ENCODE measurements at regions not wholly inside any gene's neighbourhood (a gene's known extent, or its start where the extent isn't known, plus 50 kb on each side); places are given as distances from the start of the nearest gene placed in this dataset.

DNA sequence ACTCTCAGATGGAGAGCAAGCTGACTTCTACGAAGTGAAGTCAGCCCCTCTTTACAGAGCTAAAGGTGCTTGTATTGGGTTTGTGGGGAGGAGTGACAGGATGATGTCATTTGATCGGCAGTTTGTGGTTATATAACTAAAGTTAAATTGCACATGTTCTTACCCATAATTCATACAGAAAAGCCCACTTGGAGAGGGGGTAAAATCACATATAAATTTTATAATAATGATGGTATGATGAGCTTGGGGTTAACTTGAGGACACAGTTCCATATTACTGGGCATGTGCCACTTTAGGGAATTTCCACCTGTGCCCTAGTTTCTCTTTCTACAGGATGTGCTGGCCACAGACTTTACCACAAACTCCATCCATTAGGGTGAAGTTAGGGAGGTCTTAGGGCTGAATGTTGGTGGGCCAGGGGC, 1178.6 kb upstream of the CDH9 start:
- no peak overlapping the region for H3K23ac ChIP-seq (ENCODE audit: low read length)
- DNase-seq, result no peak
- no peaks in the 10 kb centered on the region for H3K79me2 ChIP-seq (ENCODE audit: control insufficient read depth, insufficient read depth, low read length, poor library complexity)
- H2BK12ac ChIP-seq (ENCODE audit: low read length), result no peak overlapping the region
- H3K9ac ChIP-seq (ENCODE audit: low read length), result no peak overlapping the region
- H3K9me3 ChIP-seq (ENCODE audit: insufficient read depth, low read depth, low read length), result no peaks in the 10 kb centered on the region
- no peak overlapping the region for H3K4me2 ChIP-seq (ENCODE audit: low read length)
- WGBS (ENCODE audit: extremely low coverage, insufficient coverage, insufficient read length), result no CpG with 5 or more reads among the region's 2 CpGs
- no peaks in the 10 kb centered on the region for H3K36me3 ChIP-seq (ENCODE audit: control insufficient read depth in 1 of 2, insufficient read depth in 2 of 2, low read length in 2 of 2)
- no peak overlapping the region for H3K4ac ChIP-seq (ENCODE audit: low read depth, low read length)
- H2BK5ac ChIP-seq (ENCODE audit: low read depth, low read length, poor library complexity), result no peak overlapping the region
- H2AFZ ChIP-seq (ENCODE audit: insufficient read depth, low read length, poor library complexity), result no peak overlapping the region
- H3K18ac ChIP-seq (ENCODE audit: low read length), result no peak overlapping the region
- H3K14ac ChIP-seq (ENCODE audit: low read length), result no peak overlapping the region
- no peak overlapping the region for H4K91ac ChIP-seq (ENCODE audit: low read depth, low read length)
- no peak overlapping the region for H3K4me3 ChIP-seq (ENCODE audit: low read depth, low read length)
- no peaks in the 10 kb centered on the region for H3K4me1 ChIP-seq (ENCODE audit: control insufficient read depth in 1 of 2, insufficient read depth in 2 of 2, low read length in 2 of 2)
- no peak overlapping the region for H2AK5ac ChIP-seq (ENCODE audit: low read length)
- no peaks in the 10 kb centered on the region for H3K79me1 ChIP-seq (ENCODE audit: low read length)
- no peak overlapping the region for H4K12ac ChIP-seq (ENCODE audit: low read depth, low read length)
- no peak overlapping the region for H3K27ac ChIP-seq (ENCODE audit: low read depth, low read length)
- H4K8ac ChIP-seq (ENCODE audit: low read depth, low read length), result no peak overlapping the region
- no peak overlapping the region for H2BK120ac ChIP-seq (ENCODE audit: insufficient read depth, low read length, poor library complexity)
- no peaks in the 10 kb centered on the region for H3K27me3 ChIP-seq (ENCODE audit: insufficient read depth, low read length)

DNA sequence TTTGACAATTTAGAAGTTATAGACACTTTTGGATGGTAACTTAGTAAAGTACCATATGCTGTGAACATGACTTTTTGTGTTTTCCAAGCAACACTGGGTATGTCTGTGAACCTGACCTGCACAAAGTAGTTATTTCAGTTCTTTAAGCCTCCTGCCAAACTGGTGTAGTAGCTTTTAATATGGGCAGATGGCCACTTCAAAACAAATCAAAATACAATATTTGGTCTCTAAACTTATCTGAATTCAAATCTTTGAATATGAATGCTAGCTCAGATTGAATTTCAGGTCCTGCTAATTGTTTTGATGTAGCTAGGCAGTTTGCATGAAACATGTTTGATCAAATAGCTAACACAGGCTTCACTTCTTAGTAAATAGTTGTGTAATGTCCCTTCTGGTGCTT, 1176.7 kb upstream of the CDH9 start:
- Histone ChIP-seq H3K4me3 (ENCODE audit: low read depth, low read length) (no peak overlapping the region), H3K14ac (ENCODE audit: low read length) (no peak overlapping the region), H3K4me2 (ENCODE audit: low read length) (no peak overlapping the region), H3K36me3 (ENCODE audit: control insufficient read depth in 1 of 2, insufficient read depth in 2 of 2, low read length in 2 of 2) (no peaks in the 10 kb centered on the region), H2AK5ac (ENCODE audit: low read length) (no peak overlapping the region), H4K91ac (ENCODE audit: low read depth, low read length) (no peak overlapping the region), H3K9me3 (ENCODE audit: insufficient read depth, low read depth, low read length) (no peaks in the 10 kb centered on the region), H4K12ac (ENCODE audit: low read depth, low read length) (no peak overlapping the region), H3K27me3 (ENCODE audit: insufficient read depth, low read length) (no peaks in the 10 kb centered on the region), H3K23ac (ENCODE audit: low read length) (no peak overlapping the region), H3K79me1 (ENCODE audit: low read length) (no peaks in the 10 kb centered on the region), H2BK5ac (ENCODE audit: low read depth, low read length, poor library complexity) (no peak overlapping the region), H3K4ac (ENCODE audit: low read depth, low read length) (no peak overlapping the region), H3K4me1 (ENCODE audit: control insufficient read depth in 1 of 2, insufficient read depth in 2 of 2, low read length in 2 of 2) (no peaks in the 10 kb centered on the region), H3K27ac (ENCODE audit: low read depth, low read length) (no peak overlapping the region), H2BK120ac (ENCODE audit: insufficient read depth, low read length, poor library complexity) (no peak overlapping the region), H3K79me2 (ENCODE audit: control insufficient read depth, insufficient read depth, low read length, poor library complexity) (no peaks in the 10 kb centered on the region), H3K9ac (ENCODE audit: low read length) (no peak overlapping the region), H4K8ac (ENCODE audit: low read depth, low read length) (no peak overlapping the region), H3K18ac (ENCODE audit: low read length) (no peak overlapping the region), H2BK12ac (ENCODE audit: low read length) (no peak overlapping the region), H2AFZ (ENCODE audit: insufficient read depth, low read length, poor library complexity) (no peak overlapping the region)
- peak in 1 of 2 donors; percentile 0 for DNase-seq

- Histone ChIP-seq H3K4ac (ENCODE audit: low read depth, low read length) (no peak overlapping the region), H2BK120ac (ENCODE audit: insufficient read depth, low read length, poor library complexity) (no peak overlapping the region), H3K4me2 (ENCODE audit: low read length) (no peak overlapping the region), H2AFZ (ENCODE audit: insufficient read depth, low read length, poor library complexity) (no peak overlapping the region), H3K14ac (ENCODE audit: low read length) (no peak overlapping the region), H3K9ac (ENCODE audit: low read length) (no peak overlapping the region), H4K8ac (ENCODE audit: low read depth, low read length) (no peak overlapping the region), H3K27ac (ENCODE audit: low read depth, low read length) (no peak overlapping the region), H3K9me3 (ENCODE audit: insufficient read depth, low read depth, low read length) (no peaks in the 10 kb centered on the region), H2AK5ac (ENCODE audit: low read length) (no peak overlapping the region), H4K12ac (ENCODE audit: low read depth, low read length) (no peak overlapping the region), H3K36me3 (ENCODE audit: control insufficient read depth in 1 of 2, insufficient read depth in 2 of 2, low read length in 2 of 2) (no peaks in the 10 kb centered on the region), H3K18ac (ENCODE audit: low read length) (no peak overlapping the region), H3K27me3 (ENCODE audit: insufficient read depth, low read length) (no peaks in the 10 kb centered on the region), H4K91ac (ENCODE audit: low read depth, low read length) (no peak overlapping the region), H3K23ac (ENCODE audit: low read length) (no peak overlapping the region), H2BK12ac (ENCODE audit: low read length) (no peak overlapping the region), H3K4me3 (ENCODE audit: low read depth, low read length) (no peak overlapping the region), H2BK5ac (ENCODE audit: low read depth, low read length, poor library complexity) (no peak overlapping the region), H3K4me1 (ENCODE audit: control insufficient read depth in 1 of 2, insufficient read depth in 2 of 2, low read length in 2 of 2) (no peaks in the 10 kb centered on the region), H3K79me1 (ENCODE audit: low read length) (no peaks in the 10 kb centered on the region), H3K79me2 (ENCODE audit: control insufficient read depth, insufficient read depth, low read length, poor library complexity) (no peaks in the 10 kb centered on the region)
- no peak for DNase-seq
- WGBS (ENCODE audit: extremely low coverage, insufficient coverage, insufficient read length), result no CpG with 5 or more reads among the region's 3 CpGs
Observed at GRCh38 chr5:28214292-28214691, 1175.9 kb upstream of the CDH9 start.

- no peak overlapping the region for H3K4me3 ChIP-seq (ENCODE audit: low read depth, low read length)
- no peaks in the 10 kb centered on the region for H3K36me3 ChIP-seq (ENCODE audit: control insufficient read depth in 1 of 2, insufficient read depth in 2 of 2, low read length in 2 of 2)
- H3K27me3 ChIP-seq (ENCODE audit: insufficient read depth, low read length), result no peaks in the 10 kb centered on the region
- H4K91ac ChIP-seq (ENCODE audit: low read depth, low read length), result no peak overlapping the region
- no peak overlapping the region for H2BK5ac ChIP-seq (ENCODE audit: low read depth, low read length, poor library complexity)
- no peak overlapping the region for H4K12ac ChIP-seq (ENCODE audit: low read depth, low read length)
- no peak overlapping the region for H3K14ac ChIP-seq (ENCODE audit: low read length)
- H3K23ac ChIP-seq (ENCODE audit: low read length), result no peak overlapping the region
- H3K9me3 ChIP-seq (ENCODE audit: insufficient read depth, low read depth, low read length), result no peaks in the 10 kb centered on the region
- no peak overlapping the region for H3K9ac ChIP-seq (ENCODE audit: low read length)
- H3K4me1 ChIP-seq (ENCODE audit: control insufficient read depth in 1 of 2, insufficient read depth in 2 of 2, low read length in 2 of 2), result no peaks in the 10 kb centered on the region
- no peak overlapping the region for H2AFZ ChIP-seq (ENCODE audit: insufficient read depth, low read length, poor library complexity)
- no peak overlapping the region for H2AK5ac ChIP-seq (ENCODE audit: low read length)
- H3K4ac ChIP-seq (ENCODE audit: low read depth, low read length), result no peak overlapping the region
- no peak overlapping the region for H2BK120ac ChIP-seq (ENCODE audit: insufficient read depth, low read length, poor library complexity)
- H3K4me2 ChIP-seq (ENCODE audit: low read length), result no peak overlapping the region
- H4K8ac ChIP-seq (ENCODE audit: low read depth, low read length), result no peak overlapping the region
- H3K18ac ChIP-seq (ENCODE audit: low read length), result no peak overlapping the region
- H3K79me1 ChIP-seq (ENCODE audit: low read length), result no peaks in the 10 kb centered on the region
- H3K79me2 ChIP-seq (ENCODE audit: control insufficient read depth, insufficient read depth, low read length, poor library complexity), result no peaks in the 10 kb centered on the region
- WGBS (ENCODE audit: extremely low coverage, insufficient coverage, insufficient read length), result no CpG with 5 or more reads among the region's 1 CpG
- no peak overlapping the region for H2BK12ac ChIP-seq (ENCODE audit: low read length)
- no peak for DNase-seq
- no peak overlapping the region for H3K27ac ChIP-seq (ENCODE audit: low read depth, low read length)
Observed at GRCh38 chr5:28208356-28208755, 1170.0 kb upstream of the CDH9 start.
